ENCODE measurements at regions not wholly inside any gene's neighbourhood (a gene's known extent, or its start where the extent isn't known, plus 50 kb on each side); places are given as distances from the start of the nearest gene placed in this dataset.
"Not testable (repeated sequence)": the region's sequence is repeated elsewhere in the genome, so short reads cannot be mapped to it uniquely, and the experiment has no call there.

- peak; percentile 44 for DNase-seq
Measured at GRCh38 chr2:143841935-143842334, 678.0 kb downstream of the ZEB2 start.

- no peak for DNase-seq
Measured at GRCh38 chr2:143840601-143841000, 679.3 kb downstream of the ZEB2 start.

- no peak for DNase-seq
Measured at GRCh38 chr2:143840194-143840593, 679.7 kb downstream of the ZEB2 start.

- DNase-seq: no peak
Measured at GRCh38 chr2:143839456-143839855, 680.5 kb downstream of the ZEB2 start.

DNA sequence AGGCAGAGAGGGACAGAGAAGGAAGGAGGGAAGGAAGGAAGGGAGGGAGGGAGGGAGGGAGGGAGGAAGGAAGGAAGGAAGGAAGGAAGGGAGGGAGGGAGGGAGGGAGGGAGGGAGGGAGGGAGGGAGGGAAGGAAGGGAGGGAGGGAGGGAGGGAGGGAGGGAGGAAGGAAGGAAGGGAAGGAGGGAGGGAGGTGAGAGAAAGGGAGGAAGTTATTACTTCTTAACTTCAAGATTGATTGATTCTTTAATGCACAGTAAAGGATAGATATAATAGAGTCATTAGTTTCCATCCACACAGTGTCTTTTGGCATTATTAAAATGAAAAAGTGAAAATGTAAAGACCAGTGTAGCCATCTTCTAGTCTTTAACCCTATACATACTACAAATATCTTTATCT is 682.9 kb downstream of the ZEB2 start:
- not testable (repeated sequence) for DNase-seq

DNA sequence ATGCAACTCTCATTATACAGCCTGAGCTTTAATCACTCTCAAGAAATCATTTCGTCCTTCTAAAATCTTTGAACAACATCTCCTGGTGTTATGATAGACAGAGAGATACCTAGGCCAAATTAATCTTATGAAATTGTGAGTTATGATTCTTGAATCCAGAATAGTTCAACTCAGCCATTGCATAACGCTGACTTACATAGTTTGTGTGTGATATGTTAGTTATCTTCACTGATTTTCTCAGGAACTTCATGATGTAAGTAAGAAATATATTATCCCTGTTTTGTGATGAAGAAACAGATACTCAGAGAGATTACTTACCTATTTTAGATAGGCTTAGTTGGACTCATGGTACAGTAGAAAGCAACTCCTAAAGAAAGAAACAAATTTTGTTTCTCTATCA is 684.4 kb downstream of the ZEB2 start:
- no peak for DNase-seq

DNA sequence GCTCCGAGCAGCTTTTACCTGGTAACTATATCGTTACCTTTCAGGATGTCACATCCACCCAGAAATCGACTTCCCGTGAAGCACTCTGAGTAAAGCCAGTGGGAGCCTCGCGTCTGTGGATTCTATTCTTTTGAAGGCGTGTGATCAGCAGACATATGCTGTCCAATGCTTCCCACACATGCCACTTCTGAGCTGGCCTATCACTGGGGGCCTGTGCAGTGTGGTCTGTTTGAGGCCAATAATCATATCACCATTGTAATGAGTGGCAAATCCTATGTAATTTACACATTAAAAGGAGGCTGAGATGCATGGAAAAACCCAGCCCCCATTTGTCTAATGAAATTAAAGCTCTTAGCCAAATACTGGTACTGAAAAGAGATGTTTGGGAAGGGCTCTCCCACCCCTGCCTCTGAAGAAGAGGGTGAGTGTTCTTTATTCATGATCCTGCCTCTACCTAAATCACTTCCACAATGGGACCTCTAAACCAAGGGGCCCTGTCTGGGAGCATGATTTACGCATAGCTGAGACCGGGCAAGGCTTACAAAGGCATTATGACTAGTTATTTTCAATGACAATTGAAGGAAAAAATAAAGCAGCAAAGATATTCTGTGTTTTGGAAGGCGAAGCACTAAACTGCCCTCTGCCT is 686.8 kb downstream of the ZEB2 start:
- no peak for DNase-seq

DNA sequence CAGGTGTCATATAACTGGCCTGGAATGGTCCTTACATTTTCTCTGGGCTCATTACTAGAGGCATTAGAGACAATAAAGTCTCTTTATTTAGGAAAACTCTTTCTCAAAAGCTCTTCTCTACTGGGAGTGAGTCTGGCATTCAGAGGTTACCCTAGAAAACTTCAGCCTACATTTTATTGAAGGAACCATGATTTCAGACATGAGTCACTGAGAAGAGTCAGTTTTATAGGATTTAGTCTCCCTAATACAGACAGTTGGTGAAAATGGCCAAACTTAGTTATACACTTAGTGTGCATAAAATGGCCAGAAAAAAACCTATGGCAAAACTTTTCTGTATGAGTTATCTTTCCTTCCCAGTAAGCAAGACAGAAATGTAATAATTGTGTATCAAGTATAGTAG is 689.4 kb downstream of the ZEB2 start:
- no peak for DNase-seq

GRCh38 chr2:143828763-143829537 is 691.0 kb downstream of the ZEB2 start:
- no peak for DNase-seq

- no peak for DNase-seq
Measured at GRCh38 chr2:143824791-143825190, 695.1 kb downstream of the ZEB2 start.

DNA sequence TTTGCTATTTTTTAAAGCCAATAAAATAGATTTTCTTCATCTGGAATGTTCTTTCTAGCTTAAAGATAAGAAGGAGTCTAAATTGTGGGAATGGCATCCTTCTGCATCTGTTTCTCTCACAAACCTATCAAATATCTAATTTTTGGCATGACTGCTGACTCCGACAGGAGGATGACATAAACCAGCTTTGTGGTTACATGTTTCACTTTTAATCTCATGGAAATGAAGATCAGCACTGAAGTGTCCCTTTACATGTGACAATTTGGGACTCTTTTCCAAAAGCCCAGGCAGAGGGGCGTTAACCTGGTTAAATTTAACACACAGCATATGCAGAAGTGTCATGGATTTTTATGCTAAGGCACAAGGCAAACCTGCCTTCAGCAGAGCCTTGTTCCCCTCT is 694.7 kb downstream of the ARHGAP15 start:
- DNase-seq: no peak

GRCh38 chr2:143823296-143823695 is 694.1 kb downstream of the ARHGAP15 start:
- DNase-seq: no peak

DNA sequence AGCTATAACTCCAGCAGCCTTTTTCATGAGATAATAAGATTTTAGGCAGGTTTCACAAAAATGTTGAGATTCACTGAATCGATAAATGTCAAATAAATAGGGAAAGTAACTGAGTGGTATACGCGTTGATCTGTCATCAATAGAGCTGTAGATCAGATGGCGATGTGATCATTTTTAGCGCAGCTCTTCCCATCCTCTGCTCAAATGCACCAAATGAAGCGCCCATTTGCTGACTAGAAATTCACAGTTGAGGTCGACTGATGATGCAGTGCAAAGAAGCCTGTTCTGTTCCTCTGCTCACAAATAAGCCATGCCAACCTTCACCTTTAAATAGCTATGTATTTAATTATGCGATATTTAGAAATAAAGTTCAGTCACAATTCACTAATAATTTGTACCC is 693.5 kb downstream of the ARHGAP15 start:
- no peak for DNase-seq

DNA sequence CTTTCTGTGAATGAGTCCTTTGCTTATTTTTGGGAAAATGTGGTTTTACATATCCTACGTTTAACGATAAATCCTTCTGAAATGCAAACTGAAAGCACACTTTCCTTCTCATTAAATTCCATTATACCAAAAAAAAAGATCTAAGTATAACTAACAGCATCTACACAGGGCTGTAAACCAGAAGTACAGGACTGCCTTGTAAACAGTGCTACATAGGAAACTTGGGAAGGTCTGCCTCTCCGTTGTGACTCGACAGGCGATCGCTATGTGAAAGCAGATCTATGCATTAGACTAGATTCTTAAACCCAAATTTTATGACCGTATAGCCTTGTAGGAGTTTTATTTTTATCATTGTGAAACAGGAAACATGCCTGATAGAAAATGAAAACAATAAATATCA is 690.5 kb downstream of the ARHGAP15 start:
- no peak for DNase-seq

GRCh38 chr2:143819190-143819735 is 690.0 kb downstream of the ARHGAP15 start:
- DNase-seq: peak; percentile 8

Measured in hematopoietic multipotent progenitor cell treated with erythropoietin and hydrocortisone succinate and interleukin-3 and kit ligand, for 6 days (in vitro differentiated cells).